ENCODE measurements at regions not wholly inside any gene's neighbourhood (a gene's known extent, or its start where the extent isn't known, plus 50 kb on each side); places are given as distances from the start of the nearest gene placed in this dataset.

GRCh38 chr7:17134786-17135185, 163.7 kb upstream of the AHR start:
- TF ChIP-seq YY1 (IDR thresholded peaks at IDR 0.05; ENCODE audit: low read depth, low read length) (no peak), ATF3 (IDR thresholded peaks at IDR 0.05; ENCODE audit: borderline replicate concordance, extremely low read depth, low read depth, low read length) (no peak), CTCF (IDR thresholded peaks at IDR 0.05 in 2 of 3, conservative IDR thresholded peaks at IDR 0.05 in 1 of 3; ENCODE audit: control insufficient read depth in 2 of 3, extremely low read depth in 1 of 3, insufficient read depth in 1 of 3, low read depth in 3 of 3, low read length in 3 of 3) (no peak), ETV6 (conservative IDR thresholded peaks at IDR 0.05 in 1 of 2, IDR thresholded peaks at IDR 0.05 in 1 of 2; ENCODE audit: borderline replicate concordance in 1 of 2, low read depth in 1 of 2) (0 out of 4 replicates have a peak, but pooled peaks of 1 of the 2 experiments have one; percentile 41), SMC3 (IDR thresholded peaks at IDR 0.05; ENCODE audit: borderline replicate concordance, low read length) (no peak), POLR2A (IDR thresholded peaks at IDR 0.05; ENCODE audit: low read depth, low read length) (no peak), BRCA1 (IDR thresholded peaks at IDR 0.05; ENCODE audit: low read depth, low read length) (no peak), TAF1 (IDR thresholded peaks at IDR 0.05; ENCODE audit: borderline replicate concordance, low read depth, low read length) (no peak), SUPT20H (IDR thresholded peaks at IDR 0.05; ENCODE audit: borderline replicate concordance, control insufficient read depth, low read depth, low read length) (no peak), CBFB (IDR thresholded peaks at IDR 0.05; ENCODE audit: low read depth) (no peak), POLR2AphosphoS5 (IDR thresholded peaks at IDR 0.05; ENCODE audit: low read length) (no peak), TARDBP (IDR thresholded peaks at IDR 0.05; ENCODE audit: borderline replicate concordance) (no peak)
